ENCODE measurements at regions not wholly inside any gene's neighbourhood (a gene's known extent, or its start where the extent isn't known, plus 50 kb on each side); places are given as distances from the start of the nearest gene placed in this dataset.

DNA sequence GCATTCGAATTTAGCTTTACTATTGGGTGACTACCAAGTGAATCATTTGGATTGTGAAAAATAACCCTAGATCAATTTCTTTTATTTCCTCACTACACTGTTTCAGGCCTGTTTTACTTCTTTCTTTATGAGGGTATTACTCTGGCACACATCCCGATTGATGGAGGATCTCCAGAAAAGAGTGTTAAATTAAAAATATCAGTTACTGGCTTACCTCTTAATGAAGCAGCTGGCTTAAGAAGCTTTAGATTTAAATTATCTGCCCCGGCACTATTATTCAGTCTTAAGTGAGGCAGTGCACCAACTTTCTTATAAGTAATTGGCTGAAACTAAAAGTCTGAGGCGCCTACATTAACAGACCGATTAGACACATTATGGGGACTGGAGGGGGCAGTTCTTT is 1097.4 kb downstream of the TTLL7 start:
- TF ChIP-seq, protein P1, sequence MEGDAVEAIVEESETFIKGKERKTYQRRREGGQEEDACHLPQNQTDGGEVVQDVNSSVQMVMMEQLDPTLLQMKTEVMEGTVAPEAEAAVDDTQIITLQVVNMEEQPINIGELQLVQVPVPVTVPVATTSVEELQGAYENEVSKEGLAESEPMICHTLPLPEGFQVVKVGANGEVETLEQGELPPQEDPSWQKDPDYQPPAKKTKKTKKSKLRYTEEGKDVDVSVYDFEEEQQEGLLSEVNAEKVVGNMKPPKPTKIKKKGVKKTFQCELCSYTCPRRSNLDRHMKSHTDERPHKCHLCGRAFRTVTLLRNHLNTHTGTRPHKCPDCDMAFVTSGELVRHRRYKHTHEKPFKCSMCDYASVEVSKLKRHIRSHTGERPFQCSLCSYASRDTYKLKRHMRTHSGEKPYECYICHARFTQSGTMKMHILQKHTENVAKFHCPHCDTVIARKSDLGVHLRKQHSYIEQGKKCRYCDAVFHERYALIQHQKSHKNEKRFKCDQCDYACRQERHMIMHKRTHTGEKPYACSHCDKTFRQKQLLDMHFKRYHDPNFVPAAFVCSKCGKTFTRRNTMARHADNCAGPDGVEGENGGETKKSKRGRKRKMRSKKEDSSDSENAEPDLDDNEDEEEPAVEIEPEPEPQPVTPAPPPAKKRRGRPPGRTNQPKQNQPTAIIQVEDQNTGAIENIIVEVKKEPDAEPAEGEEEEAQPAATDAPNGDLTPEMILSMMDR (IDR thresholded peaks at IDR 0.05) = no peak
- TF ChIP-seq POLR2A (IDR thresholded peaks at IDR 0.05) (no peak), POLR2AphosphoS5 (IDR thresholded peaks at IDR 0.05) (no peak)

Data from suprapubic skin (tissue), 4 donors.